IMR-90 (cell line): ENCODE measurements at regions not wholly inside any gene's neighbourhood (a gene's known extent, or its start where the extent isn't known, plus 50 kb on each side); places are given as distances from the start of the nearest gene placed in this dataset.

Experiments used
- ATAC-seq: fragments of 200-7000 bp; cut with Tn5 transposase; 2 replicates; pipeline ENCODE4 v1.9.1; 2020; ENCODE audit warnings: low read depth, mild to moderate bottlenecking, moderate library complexity
- BruUV-seq: library from RNA; stranded (reverse); fragments of 400-500 nt; replicated peaks from 2 replicates; lab custom pipeline; 2021; lab: Mats Ljungman, UMichigan
- CTCF ChIA-PET: fragments of 300-600 bp; formaldehyde crosslinking; extraction: SDS; loops from one replicate; lab custom pipeline; 2021; ENCODE audit warnings: antibody characterized with exemption; lab: Yijun Ruan, JAX
- POLR2A ChIA-PET: fragments of 300-600 bp; sonication (Branson Sonifier 250); formaldehyde crosslinking; loops from one replicate; lab custom pipeline; 2022; ENCODE audit warnings: antibody characterized with exemption; ENCODE audit not compliant: unreplicated experiment; lab: Charles Lee
- DNase-seq: peaks from one replicate; pipeline ENCODE4 v3.0.0; 2013
- H2AFZ ChIP-seq: replicated peaks from 2 replicates; pipeline ENCODE3; 2013; ENCODE audit warnings: low read length, mild to moderate bottlenecking; ENCODE audit not compliant: poor library complexity
- H2AK5ac ChIP-seq: 2 replicates; pipeline ENCODE4 v1.6.1; 2013; ENCODE audit warnings: low read depth, low read length, inconsistent platforms
- H2AK9ac ChIP-seq: replicated peaks from 2 replicates; pipeline ENCODE3; 2013; ENCODE audit warnings: mild to moderate bottlenecking, low read depth, low read length, moderate library complexity; ENCODE audit not compliant: poor library complexity
- H2BK120ac ChIP-seq: 2 replicates; pipeline ENCODE4 v1.6.1; 2013; ENCODE audit warnings: low read depth, low read length, inconsistent platforms
- H2BK15ac ChIP-seq: 3 replicates; pipeline ENCODE4 v1.6.1; 2013; ENCODE audit warnings: low read depth, low read length, inconsistent platforms
- H2BK20ac ChIP-seq: 2 replicates; pipeline ENCODE4 v1.6.1; 2013; ENCODE audit warnings: low read depth, mild to moderate bottlenecking, inconsistent platforms, low read length, moderate library complexity
- H2BK5ac ChIP-seq: 2 replicates; pipeline ENCODE4 v1.6.1; 2013; ENCODE audit warnings: mild to moderate bottlenecking, low read depth, low read length, inconsistent platforms; ENCODE audit not compliant: poor library complexity, severe bottlenecking
- H3K14ac ChIP-seq: replicated peaks from 2 replicates; pipeline ENCODE4 v1.6.1; 2013; ENCODE audit warnings: low read depth, low read length, inconsistent platforms
- H3K18ac ChIP-seq: 2 replicates; pipeline ENCODE4 v1.6.1; 2013; ENCODE audit warnings: low read depth, low read length, control low read depth
- H3K23ac ChIP-seq: 2 replicates; pipeline ENCODE4 v1.6.1; 2013; ENCODE audit warnings: low read depth, low read length, inconsistent platforms
- H3K27ac ChIP-seq: 2 replicates; pipeline ENCODE4 v1.5.1; 2013; ENCODE audit warnings: mild to moderate bottlenecking, control low read depth, low read length; ENCODE audit not compliant: insufficient read depth
- H3K27me3 ChIP-seq: 2 replicates; pipeline ENCODE4 v1.6.1; 2013; ENCODE audit warnings: low read length; ENCODE audit not compliant: control insufficient read depth, insufficient read depth
- H3K36me3 ChIP-seq: 2 replicates; pipeline ENCODE4 v1.6.1; 2013; ENCODE audit warnings: low read length, mixed read lengths; ENCODE audit not compliant: control insufficient read depth, insufficient read depth
- H3K4ac ChIP-seq: 2 replicates; pipeline ENCODE4 v1.6.1; 2013; ENCODE audit warnings: low read depth, low read length, inconsistent platforms
- H3K4me1 ChIP-seq: 2 replicates; pipeline ENCODE4 v1.6.1; 2013; ENCODE audit warnings: low read length, mixed read lengths; ENCODE audit not compliant: control insufficient read depth, insufficient read depth
- H3K4me2 ChIP-seq: 2 replicates; pipeline ENCODE4 v1.6.1; 2013; ENCODE audit warnings: low read depth, mild to moderate bottlenecking, control low read depth, low read length, moderate library complexity
- H3K4me3 ChIP-seq: 2 replicates; pipeline ENCODE4 v1.5.1; 2013; ENCODE audit warnings: low read depth, mild to moderate bottlenecking, control low read depth, low read length, moderate library complexity; ENCODE audit not compliant: insufficient read depth
- H3K56ac ChIP-seq: 2 replicates; pipeline ENCODE4 v1.6.1; 2013; ENCODE audit warnings: low read length, inconsistent platforms; ENCODE audit not compliant: insufficient read depth; ENCODE audit errors: extremely low read depth
- H3K79me1 ChIP-seq, 2 experiments: 2 replicates each; pipeline ENCODE4 v1.6.1; 2013; ENCODE audit warnings: low read length in 2 of 2, inconsistent platforms in 1 of 2, low read depth in 1 of 2
- H3K9ac ChIP-seq: 2 replicates; pipeline ENCODE4 v1.6.1; 2013; ENCODE audit warnings: low read depth, low read length, control low read depth
- H3K9me1 ChIP-seq: 2 replicates; pipeline ENCODE4 v1.6.1; 2013; ENCODE audit warnings: low read length, inconsistent platforms; ENCODE audit not compliant: insufficient read depth
- H3K9me3 ChIP-seq: 2 replicates; pipeline ENCODE4 v1.6.1; 2013; ENCODE audit warnings: low read length; ENCODE audit not compliant: control insufficient read depth, insufficient read depth
- H4K20me1 ChIP-seq: 2 replicates; pipeline ENCODE4 v1.6.1; 2013; ENCODE audit warnings: low read length, inconsistent platforms; ENCODE audit not compliant: insufficient read depth
- H4K5ac ChIP-seq: 2 replicates; pipeline ENCODE4 v1.6.1; 2013; ENCODE audit warnings: mild to moderate bottlenecking, low read depth, low read length, control low read depth
- H4K8ac ChIP-seq, 2 experiments: 2 replicates each; pipeline ENCODE4 v1.6.1; 2013; ENCODE audit warnings: low read depth in 2 of 2, low read length in 2 of 2, control low read depth in 1 of 2, inconsistent platforms in 1 of 2
- H4K91ac ChIP-seq: 2 replicates; pipeline ENCODE4 v1.6.1; 2013; ENCODE audit warnings: low read depth, low read length, inconsistent platforms; ENCODE audit not compliant: insufficient read depth
- CEBPB ChIP-seq: IDR thresholded peaks from 2 replicates; pipeline ENCODE4 v1.6.1; 2012; ENCODE audit warnings: low read depth, low read length, improper control_type of control experiment
- FOS ChIP-seq: fragments of 150-350 bp; IDR thresholded peaks from 2 replicates; pipeline ENCODE4 v1.6.1; 2016; ENCODE audit warnings: low read depth, low read length
- MAFK ChIP-seq: IDR thresholded peaks from 2 replicates; pipeline ENCODE4 v1.6.1; 2012; ENCODE audit warnings: low read depth, low read length, improper control_type of control experiment
- MAZ ChIP-seq: IDR thresholded peaks from 2 replicates; pipeline ENCODE4 v1.6.1; 2012; ENCODE audit warnings: low read depth, mild to moderate bottlenecking, low read length, improper control_type of control experiment, moderate library complexity, borderline replicate concordance
- RCOR1 ChIP-seq: IDR thresholded peaks from 2 replicates; pipeline ENCODE4 v1.6.1; 2012; ENCODE audit warnings: mild to moderate bottlenecking, low read length, improper control_type of control experiment; ENCODE audit not compliant: insufficient replicate concordance
- dilution Hi-C: fragments of 300-500 bp; cut with HindIII; formaldehyde crosslinking; loops from one replicate; pipeline ENCODE4 v1.14.3; 2018; ENCODE audit warnings: low sequenced_read_pairs; ENCODE audit not compliant: unreplicated experiment
- in situ Hi-C: fragments of 300-500 bp; cut with MboI; formaldehyde crosslinking; loops from 3 replicates; pipeline ENCODE4 v1.14.3; 2019; ENCODE audit warnings: low sequenced_read_pairs, inconsistent platforms, mixed read lengths
- intact Hi-C: fragments of 100-400 bp; cut with micrococcal nuclease; formaldehyde crosslinking; loops from 2 replicates; pipeline ENCODE4 v1.10.0; 2022
- TF ChIP-seq, protein P1 (sequence below): conservative IDR thresholded peaks from 2 replicates; pipeline ENCODE4 v1.5.1; 2012; ENCODE audit warnings: mild to moderate bottlenecking, low read depth, low read length, improper control_type of control experiment

DNA sequence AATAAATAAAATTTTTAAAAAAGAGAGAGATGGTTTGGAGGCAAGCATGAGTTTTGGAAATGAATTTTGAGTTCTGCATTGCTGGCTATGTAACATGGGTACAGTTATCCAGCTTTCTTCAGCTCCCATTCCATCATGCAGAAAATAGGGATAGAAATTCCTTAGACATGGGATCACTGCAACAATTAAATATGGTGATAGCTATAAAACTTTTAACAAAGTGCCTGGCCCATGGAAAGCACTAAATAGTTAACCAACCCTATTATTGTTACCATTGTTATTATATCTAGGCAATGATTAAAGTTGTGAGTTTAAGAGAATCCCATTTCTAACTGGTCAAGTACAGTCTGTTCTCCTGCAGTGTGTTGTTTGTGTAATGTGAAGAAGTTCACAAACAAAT lies 115.4 kb upstream of the GAS1 start:
- in situ Hi-C loops: no loop called here
- dilution Hi-C loops: no loop called here
- Histone ChIP-seq H3K9me3 (no peaks in the 10 kb centered on the region), H3K4me1 (0 out of 2 replicates have a peak, but pooled peaks cover 1% of the 10 kb centered on the region), H3K9ac (no peak overlapping the region), H2AK5ac (no peak overlapping the region), H4K20me1 (no peaks in the 10 kb centered on the region), H3K56ac (no peak overlapping the region), H3K4ac (no peak overlapping the region), H4K8ac (no peak overlapping the region), H3K4me3 (no peak overlapping the region), H2BK120ac (no peak overlapping the region), H2BK5ac (no peak overlapping the region), H3K27me3 (no peaks in the 10 kb centered on the region), H3K36me3 (no peaks in the 10 kb centered on the region), H3K4me2 (no peak overlapping the region), H4K5ac (no peak overlapping the region), H3K9me1 (no peaks in the 10 kb centered on the region), H2AFZ (no peak overlapping the region), H3K27ac (no peak overlapping the region), H4K91ac (no peak overlapping the region), H2AK9ac (no peak overlapping the region), H2BK15ac (no peak overlapping the region), H3K23ac (no peak overlapping the region), H3K79me1 (no peaks in the 10 kb centered on the region), H3K18ac (no peak overlapping the region), H2BK20ac (no peak overlapping the region), H3K14ac (no peak overlapping the region)
- POLR2A ChIA-PET: no interaction called here
- intact Hi-C loops: no loop called here
- no TSS peak for BruUV-seq
- TF ChIP-seq RCOR1 (no peak), MAZ (no peak), CEBPB (no peak), MAFK (no peak), FOS (no peak)
- TF ChIP-seq, protein P1, sequence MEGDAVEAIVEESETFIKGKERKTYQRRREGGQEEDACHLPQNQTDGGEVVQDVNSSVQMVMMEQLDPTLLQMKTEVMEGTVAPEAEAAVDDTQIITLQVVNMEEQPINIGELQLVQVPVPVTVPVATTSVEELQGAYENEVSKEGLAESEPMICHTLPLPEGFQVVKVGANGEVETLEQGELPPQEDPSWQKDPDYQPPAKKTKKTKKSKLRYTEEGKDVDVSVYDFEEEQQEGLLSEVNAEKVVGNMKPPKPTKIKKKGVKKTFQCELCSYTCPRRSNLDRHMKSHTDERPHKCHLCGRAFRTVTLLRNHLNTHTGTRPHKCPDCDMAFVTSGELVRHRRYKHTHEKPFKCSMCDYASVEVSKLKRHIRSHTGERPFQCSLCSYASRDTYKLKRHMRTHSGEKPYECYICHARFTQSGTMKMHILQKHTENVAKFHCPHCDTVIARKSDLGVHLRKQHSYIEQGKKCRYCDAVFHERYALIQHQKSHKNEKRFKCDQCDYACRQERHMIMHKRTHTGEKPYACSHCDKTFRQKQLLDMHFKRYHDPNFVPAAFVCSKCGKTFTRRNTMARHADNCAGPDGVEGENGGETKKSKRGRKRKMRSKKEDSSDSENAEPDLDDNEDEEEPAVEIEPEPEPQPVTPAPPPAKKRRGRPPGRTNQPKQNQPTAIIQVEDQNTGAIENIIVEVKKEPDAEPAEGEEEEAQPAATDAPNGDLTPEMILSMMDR: no peak
- DNase-seq (no peak), ATAC-seq (no peak)
- CTCF ChIA-PET: interaction anchor here (0.6 kb wide), 1 partner anchor 575 kb away, joined by 3 read pairs; no protein-coding TSS in a partner anchor
